Urinary bladder (tissue), 3 donors: ENCODE measurements at regions not wholly inside any gene's neighbourhood (a gene's known extent, or its start where the extent isn't known, plus 50 kb on each side); places are given as distances from the start of the nearest gene placed in this dataset.
"Not testable (repeated sequence)": the region's sequence is repeated elsewhere in the genome, so short reads cannot be mapped to it uniquely, and the experiment has no call there.

Experiments used
- DNase-seq: peaks from one replicate; pipeline ENCODE4 v3.0.0-alpha.2; 2015; ENCODE audit errors: extremely low spot score
- H3K27ac ChIP-seq: one replicate; pipeline ENCODE4 v1.5.1; 2013; ENCODE audit warnings: low read depth, mild to moderate bottlenecking, moderate library complexity
- H3K36me3 ChIP-seq: one replicate; pipeline ENCODE4 v1.6.1; 2013; ENCODE audit warnings: mild to moderate bottlenecking, moderate library complexity; ENCODE audit not compliant: insufficient read depth
- H3K4me1 ChIP-seq: one replicate; pipeline ENCODE4 v1.6.1; 2013; ENCODE audit warnings: mild to moderate bottlenecking, moderate library complexity; ENCODE audit not compliant: insufficient read depth
- H3K4me3 ChIP-seq: one replicate; pipeline ENCODE4 v1.5.1; 2013; ENCODE audit warnings: low read depth, low read length
- WGBS: extraction: QIAGEN DNeasy Blood & Tissue Kit; methylation state at CpG from one replicate; pipeline ENCODE4 v1.1.7; 2013; 5-methylcytosine and 5-hydroxymethylcytosine counted together
- donor health status: healthy with polysubstance abuse.
- donor health status: healthy.

- WGBS = 90% methylated on average over 3 of the region's 3 CpGs
- Histone ChIP-seq H3K4me3 (no peak overlapping the region), H3K27ac (no peak overlapping the region), H3K36me3 (no peaks in the 10 kb centered on the region), H3K4me1 (no peaks in the 10 kb centered on the region)
- no peak for DNase-seq
Observed at GRCh38 chr4:32658019-32658418, 1937.8 kb downstream of the PCDH7 start.

DNA sequence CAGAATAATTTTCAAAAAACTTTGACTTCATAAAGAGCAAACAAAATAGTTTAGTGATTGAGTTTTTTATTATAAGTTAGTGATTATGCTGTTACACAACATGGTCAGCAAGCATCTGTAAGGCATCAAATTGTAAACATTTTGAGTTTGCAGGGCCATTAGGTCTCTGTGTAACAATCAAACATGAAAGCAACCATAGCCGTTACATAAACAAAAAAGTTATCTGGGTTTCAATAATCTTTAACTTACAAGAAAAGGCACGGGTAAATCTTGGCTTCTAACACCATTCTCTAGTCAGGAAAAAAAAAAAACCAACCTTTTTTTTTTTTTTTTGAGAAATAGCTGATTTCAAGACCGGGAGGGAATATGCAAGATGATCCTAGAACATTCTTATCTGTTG lies 1941.1 kb downstream of the PCDH7 start:
- WGBS = 26% methylated on average over 3 of the region's 3 CpGs
- Histone ChIP-seq H3K4me1 (no peaks in the 10 kb centered on the region), H3K4me3 (no peak overlapping the region), H3K27ac (no peak overlapping the region), H3K36me3 (no peaks in the 10 kb centered on the region)
- DNase-seq = no peak

GRCh38 chr4:32662803-32663202 lies 1942.6 kb downstream of the PCDH7 start:
- Histone ChIP-seq H3K27ac (no peak overlapping the region), H3K4me1 (no peaks in the 10 kb centered on the region), H3K4me3 (no peak overlapping the region), H3K36me3 (no peaks in the 10 kb centered on the region)
- DNase-seq = no peak
- WGBS = 94% methylated on average over 2 of the region's 2 CpGs

DNA sequence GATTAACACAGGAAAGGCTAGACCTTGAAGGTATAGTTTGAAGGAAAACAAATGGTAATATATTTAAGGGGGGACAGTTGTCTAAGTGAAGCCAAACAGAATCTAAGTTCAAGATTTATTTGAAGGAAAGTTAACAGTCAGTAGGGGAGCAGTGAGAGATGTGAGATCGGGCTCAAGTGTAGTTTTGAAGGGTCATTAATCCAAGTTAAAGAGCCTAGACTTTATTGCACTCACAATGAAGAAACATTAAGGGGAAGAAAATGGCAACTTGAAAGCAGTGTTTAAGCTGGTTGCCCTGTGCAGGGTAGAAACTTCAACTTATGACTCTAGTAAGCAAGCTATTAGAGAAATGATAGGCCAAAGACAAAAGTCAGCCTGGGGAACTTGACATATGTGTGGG lies 1952.2 kb downstream of the PCDH7 start:
- no peak overlapping the region for H3K4me3 ChIP-seq
- DNase-seq = no peak
- no peak overlapping the region for H3K27ac ChIP-seq
- 58% methylated on average over 1 of the region's 1 CpG for WGBS
- no peaks in the 10 kb centered on the region for H3K4me1 ChIP-seq
- H3K36me3 ChIP-seq = no peaks in the 10 kb centered on the region

- no peak for DNase-seq
- Histone ChIP-seq H3K4me1 (no peaks in the 10 kb centered on the region), H3K4me3 (no peak overlapping the region), H3K36me3 (no peaks in the 10 kb centered on the region), H3K27ac (no peak overlapping the region)
- WGBS = 91% methylated on average over 6 of the region's 6 CpGs
Observed at GRCh38 chr4:32680946-32681345, 1960.8 kb downstream of the PCDH7 start.

DNA sequence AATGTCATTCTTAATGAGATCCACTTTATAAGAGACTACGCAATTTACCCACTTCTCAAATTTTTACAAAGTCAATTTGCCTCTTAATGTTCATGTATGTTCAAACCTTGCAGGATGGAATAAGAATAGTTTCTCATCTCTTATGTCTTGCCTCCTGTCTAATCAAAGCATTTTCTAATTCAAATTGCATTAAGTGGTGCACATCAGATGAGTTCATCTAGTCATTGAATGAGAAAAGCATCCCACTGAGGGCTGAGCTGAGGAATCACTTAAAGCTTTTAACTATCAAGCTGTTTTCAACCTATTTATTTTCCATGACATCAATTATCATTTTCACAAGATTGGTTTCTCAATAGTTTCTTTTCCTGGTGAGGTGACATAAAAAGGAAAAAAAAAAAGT lies 1964.0 kb downstream of the PCDH7 start:
- no peak overlapping the region for H3K4me3 ChIP-seq
- no peak overlapping the region for H3K27ac ChIP-seq
- WGBS = 96% methylated on average over 1 of the region's 1 CpG
- no peak for DNase-seq
- no peaks in the 10 kb centered on the region for H3K36me3 ChIP-seq
- no peaks in the 10 kb centered on the region for H3K4me1 ChIP-seq

- Histone ChIP-seq H3K36me3 (no peaks in the 10 kb centered on the region), H3K4me3 (no peak overlapping the region), H3K4me1 (no peaks in the 10 kb centered on the region), H3K27ac (no peak overlapping the region)
- 97% methylated on average over 6 of the region's 6 CpGs for WGBS
- DNase-seq = no peak
Observed at GRCh38 chr4:32686123-32686522, 1966.0 kb downstream of the PCDH7 start.

DNA sequence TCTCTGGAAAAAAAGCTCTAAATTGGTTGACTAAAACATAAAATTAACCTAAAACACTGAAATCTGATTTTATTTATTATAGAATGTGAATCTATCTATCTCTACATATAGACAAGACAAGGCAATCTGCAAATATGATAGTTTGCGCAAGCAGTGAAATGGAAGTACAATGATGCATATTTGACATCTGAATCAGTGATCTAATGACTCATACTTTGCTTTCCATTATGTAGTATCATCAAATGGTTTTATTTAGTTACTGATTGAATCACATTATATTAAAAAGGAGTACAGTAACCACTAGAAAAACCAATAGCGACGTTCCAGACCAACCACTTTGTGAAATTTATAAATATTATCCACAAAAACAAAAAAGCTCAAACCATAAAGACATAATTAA lies 1969.3 kb downstream of the PCDH7 start:
- no peak overlapping the region for H3K4me3 ChIP-seq
- WGBS = 91% methylated on average over 3 of the region's 3 CpGs

GRCh38 chr4:32697281-32697814 lies 1977.2 kb downstream of the PCDH7 start:
- DNase-seq = no peak
- no peaks in the 10 kb centered on the region for H3K36me3 ChIP-seq
- no peaks in the 10 kb centered on the region for H3K4me1 ChIP-seq
- H3K4me3 ChIP-seq = no peak overlapping the region
- 72% methylated on average over 2 of the region's 2 CpGs for WGBS
- H3K27ac ChIP-seq = no peak overlapping the region

More for the DNA sequence above, 1969.3 kb downstream of the PCDH7 start:
- H3K4me1 ChIP-seq = no peaks in the 10 kb centered on the region
- no peak for DNase-seq
- H3K36me3 ChIP-seq = no peaks in the 10 kb centered on the region
- no peak overlapping the region for H3K27ac ChIP-seq

DNA sequence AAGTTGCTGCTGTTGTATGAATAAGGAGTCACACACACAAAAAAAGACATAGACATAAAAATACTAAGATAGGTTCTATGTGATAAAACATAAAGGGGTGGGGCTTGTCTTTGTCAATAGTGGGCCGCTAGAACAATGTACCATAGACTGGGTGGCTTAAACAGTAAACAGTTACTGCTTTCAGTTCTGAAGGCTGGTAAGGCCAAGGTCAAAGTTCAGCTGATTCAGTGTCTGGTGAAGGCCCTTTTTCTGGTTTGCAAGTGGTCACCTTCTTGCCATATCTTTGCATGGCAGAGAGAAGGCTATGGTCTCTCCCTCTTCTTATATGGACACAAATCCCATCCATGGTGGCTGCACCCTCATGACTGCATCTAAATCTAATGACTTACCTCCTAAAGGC lies 1980.7 kb downstream of the PCDH7 start:
- no peak overlapping the region for H3K4me3 ChIP-seq
- WGBS = 91% methylated on average over 1 of the region's 1 CpG
- no peaks in the 10 kb centered on the region for H3K36me3 ChIP-seq

GRCh38 chr4:32706893-32707292 lies 1986.7 kb downstream of the PCDH7 start:
- DNase-seq = no peak
- no peaks in the 10 kb centered on the region for H3K36me3 ChIP-seq
- 79% methylated on average over 1 of the region's 1 CpG for WGBS

More for the DNA sequence above, 1980.7 kb downstream of the PCDH7 start:
- Histone ChIP-seq H3K27ac (no peak overlapping the region), H3K4me1 (no peaks in the 10 kb centered on the region)
- no peak for DNase-seq

GRCh38 chr4:32716090-32716620 lies 1996.0 kb downstream of the PCDH7 start:
- WGBS = 82% methylated on average over 34 of the region's 42 CpGs

More at GRCh38 chr4:32706893-32707292, 1986.7 kb downstream of the PCDH7 start:
- Histone ChIP-seq H3K4me3 (no peak overlapping the region), H3K4me1 (no peaks in the 10 kb centered on the region), H3K27ac (no peak overlapping the region)

DNA sequence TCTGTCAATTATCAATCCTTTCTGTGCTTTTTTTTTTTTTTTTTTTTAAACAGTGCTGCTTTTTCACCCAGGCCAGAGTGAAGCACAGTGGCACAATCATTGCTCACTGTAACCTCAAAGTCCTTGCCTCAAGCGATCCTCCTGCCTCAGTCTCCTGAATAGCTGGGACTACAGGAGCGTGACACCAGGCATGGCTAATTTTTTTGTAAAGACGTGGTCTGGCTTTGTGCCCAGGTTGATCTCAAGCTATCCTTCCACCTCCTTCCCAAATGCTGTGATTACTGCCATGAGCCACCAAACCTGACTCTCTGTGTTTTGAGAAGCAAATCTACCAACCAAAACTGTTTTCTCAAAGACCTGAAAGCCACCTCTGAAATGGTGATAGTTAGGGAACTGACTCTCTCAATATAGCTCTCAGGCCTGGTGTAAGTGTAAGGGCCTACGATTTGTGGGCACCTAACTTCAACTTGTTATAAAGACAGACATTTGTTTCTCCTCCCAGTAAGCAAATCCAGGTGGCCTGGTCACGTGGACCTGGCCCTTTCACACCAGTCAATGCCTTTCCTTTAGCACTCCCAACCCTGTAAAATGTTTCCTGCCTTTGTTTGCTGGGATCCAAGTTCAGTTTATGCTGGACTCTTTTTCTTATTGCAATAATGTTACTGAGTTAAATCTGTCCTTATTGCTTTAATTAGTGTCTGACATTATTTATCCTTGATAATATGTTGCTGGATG lies 2015.9 kb downstream of the PCDH7 start:
- Histone ChIP-seq H3K36me3 (no peaks in the 10 kb centered on the region), H3K4me3 (no peak overlapping the region), H3K27ac (no peak overlapping the region), H3K4me1 (no peaks in the 10 kb centered on the region)
- DNase-seq = no peak
- 73% methylated on average over 5 of the region's 5 CpGs for WGBS

More at GRCh38 chr4:32716090-32716620, 1996.0 kb downstream of the PCDH7 start:
- not testable (repeated sequence) for DNase-seq, H3K4me3 ChIP-seq, H3K36me3 ChIP-seq, H3K27ac ChIP-seq, H3K4me1 ChIP-seq

- no peak for DNase-seq
- WGBS = 78% methylated on average over 2 of the region's 2 CpGs
Observed at GRCh38 chr4:32744211-32744610, 2024.0 kb downstream of the PCDH7 start.

More at GRCh38 chr4:32744211-32744610, 2024.0 kb downstream of the PCDH7 start:
- H3K27ac ChIP-seq = no peak overlapping the region
- H3K4me1 ChIP-seq = no peaks in the 10 kb centered on the region
- H3K36me3 ChIP-seq = no peaks in the 10 kb centered on the region
- no peak overlapping the region for H3K4me3 ChIP-seq
